Right lobe of liver (tissue), 4 donors: ENCODE measurements at regions not wholly inside any gene's neighbourhood (a gene's known extent, or its start where the extent isn't known, plus 50 kb on each side); places are given as distances from the start of the nearest gene placed in this dataset.

ENCODE experiments used
- POLR2A ChIP-seq: fragments of 450-650 bp; IDR thresholded peaks from one replicate; pipeline ENCODE4 v1.6.1; 2017; ENCODE audit warnings: antibody characterized with exemption, mild to moderate bottlenecking
- TF ChIP-seq, protein P1 (sequence below), 4 donors: fragments of 200-600 bp in 3 of 4; fragments of 450-650 bp in 1 of 4; IDR thresholded peaks; one replicate each; pipeline versions ENCODE4 v1.5.1 to v1.8.0; 2016 to 2022; ENCODE audit warnings: antibody characterized with exemption in 4 of 4, mild to moderate bottlenecking in 2 of 4
- donor health status: DM: no; HTN: no; CAD: no.
- donor health status: DM: no; HTN: no; CAD: no.
- donor health status: DM: no; HTN: yes; CAD: no.

DNA sequence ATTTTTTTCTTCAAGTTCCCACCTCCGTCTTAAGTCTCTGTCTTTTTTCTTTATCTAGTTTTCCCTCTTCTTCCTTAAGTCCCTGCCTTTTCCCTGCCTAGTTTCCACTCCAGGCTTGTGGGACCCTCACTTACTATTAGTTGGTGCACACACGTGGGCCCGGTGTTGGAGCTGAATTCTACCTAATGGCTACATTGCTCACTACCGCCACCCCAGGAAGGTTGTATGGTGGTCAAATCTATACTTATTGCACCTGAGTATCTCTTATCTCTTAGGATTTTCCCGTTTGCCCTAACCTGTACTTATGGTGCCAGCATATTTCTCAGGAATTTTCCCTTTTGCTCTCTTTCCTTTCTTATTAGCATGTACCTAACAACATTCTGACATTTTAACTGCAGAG is 692.8 kb downstream of the EPM2A start:
- TF ChIP-seq, protein P1, sequence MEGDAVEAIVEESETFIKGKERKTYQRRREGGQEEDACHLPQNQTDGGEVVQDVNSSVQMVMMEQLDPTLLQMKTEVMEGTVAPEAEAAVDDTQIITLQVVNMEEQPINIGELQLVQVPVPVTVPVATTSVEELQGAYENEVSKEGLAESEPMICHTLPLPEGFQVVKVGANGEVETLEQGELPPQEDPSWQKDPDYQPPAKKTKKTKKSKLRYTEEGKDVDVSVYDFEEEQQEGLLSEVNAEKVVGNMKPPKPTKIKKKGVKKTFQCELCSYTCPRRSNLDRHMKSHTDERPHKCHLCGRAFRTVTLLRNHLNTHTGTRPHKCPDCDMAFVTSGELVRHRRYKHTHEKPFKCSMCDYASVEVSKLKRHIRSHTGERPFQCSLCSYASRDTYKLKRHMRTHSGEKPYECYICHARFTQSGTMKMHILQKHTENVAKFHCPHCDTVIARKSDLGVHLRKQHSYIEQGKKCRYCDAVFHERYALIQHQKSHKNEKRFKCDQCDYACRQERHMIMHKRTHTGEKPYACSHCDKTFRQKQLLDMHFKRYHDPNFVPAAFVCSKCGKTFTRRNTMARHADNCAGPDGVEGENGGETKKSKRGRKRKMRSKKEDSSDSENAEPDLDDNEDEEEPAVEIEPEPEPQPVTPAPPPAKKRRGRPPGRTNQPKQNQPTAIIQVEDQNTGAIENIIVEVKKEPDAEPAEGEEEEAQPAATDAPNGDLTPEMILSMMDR (IDR thresholded peaks at IDR 0.05) = no peak
- TF ChIP-seq POLR2A = no peak
